Ishikawa (cell line): ENCODE measurements at regions not wholly inside any gene's neighbourhood (a gene's known extent, or its start where the extent isn't known, plus 50 kb on each side); places are given as distances from the start of the nearest gene placed in this dataset.

ENCODE experiments used
- CEBPB ChIP-seq: IDR thresholded peaks from 2 replicates; pipeline ENCODE4 v1.6.1; 2012
- CREB1 ChIP-seq: IDR thresholded peaks from 2 replicates; pipeline ENCODE4 v1.6.1; 2012; ENCODE audit warnings: low read depth
- EGR1 ChIP-seq: IDR thresholded peaks from 2 replicates; pipeline ENCODE4 v1.6.1; 2012
- EP300 ChIP-seq: IDR thresholded peaks from 2 replicates; pipeline ENCODE4 v1.6.1; 2012; ENCODE audit warnings: borderline replicate concordance
- FOXM1 ChIP-seq: IDR thresholded peaks from 2 replicates; pipeline ENCODE4 v1.6.1; 2012; ENCODE audit warnings: low read depth, borderline replicate concordance
- MAX ChIP-seq: IDR thresholded peaks from 2 replicates; pipeline ENCODE4 v1.6.1; 2012
- NFIC ChIP-seq: IDR thresholded peaks from 2 replicates; pipeline ENCODE4 v1.6.1; 2012
- RAD21 ChIP-seq: IDR thresholded peaks from 2 replicates; pipeline ENCODE4 v1.6.1; 2012; ENCODE audit warnings: low read depth
- REST ChIP-seq: IDR thresholded peaks from 2 replicates; pipeline ENCODE4 v1.6.1; 2012; ENCODE audit warnings: low read depth, mild to moderate bottlenecking
- TAF1 ChIP-seq: IDR thresholded peaks from 2 replicates; pipeline ENCODE4 v1.6.1; 2012; ENCODE audit warnings: low read depth, mild to moderate bottlenecking
- TCF12 ChIP-seq: IDR thresholded peaks from 2 replicates; pipeline ENCODE4 v1.6.1; 2012; ENCODE audit warnings: low read depth
- TEAD4 ChIP-seq: IDR thresholded peaks from 2 replicates; pipeline ENCODE4 v1.6.1; 2012
- USF1 ChIP-seq: IDR thresholded peaks from 2 replicates; pipeline ENCODE4 v1.6.1; 2012
- YY1 ChIP-seq: IDR thresholded peaks from 2 replicates; pipeline ENCODE4 v1.6.1; 2012; ENCODE audit warnings: low read depth
- ZBTB7A ChIP-seq: IDR thresholded peaks from 2 replicates; pipeline ENCODE4 v1.6.1; 2012; ENCODE audit warnings: low read depth

GRCh38 chr3:117297541-117297940 lies 588.0 kb downstream of the TUSC7 start:
- TF ChIP-seq USF1 = no peak
- TF ChIP-seq TCF12 = no peak

GRCh38 chr3:117298273-117298672 lies 588.7 kb downstream of the TUSC7 start:
- TF ChIP-seq RAD21 (no peak), TCF12 (no peak), ZBTB7A (no peak), USF1 (no peak), YY1 (no peak), CREB1 (no peak), TAF1 (no peak), MAX (no peak), REST (no peak), CEBPB (no peak), EP300 (no peak)

GRCh38 chr3:117302428-117302827 lies 592.8 kb downstream of the TUSC7 start:
- TF ChIP-seq ZBTB7A = no peak
- no peak for TF ChIP-seq MAX
- no peak for TF ChIP-seq USF1
- TF ChIP-seq TCF12 = no peak
- TF ChIP-seq TEAD4 = no peak
- no peak for TF ChIP-seq CREB1
- TF ChIP-seq NFIC = no peak
- TF ChIP-seq TAF1 = no peak
- no peak for TF ChIP-seq RAD21
- TF ChIP-seq CEBPB = no peak
- no peak for TF ChIP-seq YY1
- no peak for TF ChIP-seq EP300
- TF ChIP-seq EGR1 = no peak
- TF ChIP-seq FOXM1 = no peak
- TF ChIP-seq REST = no peak

GRCh38 chr3:117303443-117303842 lies 593.9 kb downstream of the TUSC7 start:
- TF ChIP-seq TAF1 (no peak), YY1 (no peak), NFIC (no peak), CREB1 (no peak), FOXM1 (no peak), REST (no peak), TCF12 (no peak), CEBPB (no peak), EGR1 (no peak), TEAD4 (no peak), USF1 (no peak)

- TF ChIP-seq TCF12 (no peak), CEBPB (no peak), YY1 (no peak), USF1 (no peak), RAD21 (no peak), NFIC (no peak), EP300 (no peak)
Measured at GRCh38 chr3:117304681-117305080, 595.1 kb downstream of the TUSC7 start.
